Esophagus muscularis mucosa (tissue), 4 donors: ENCODE measurements at regions not wholly inside any gene's neighbourhood (a gene's known extent, or its start where the extent isn't known, plus 50 kb on each side); places are given as distances from the start of the nearest gene placed in this dataset.

Experiments used
- DNase-seq: peaks from one replicate; pipeline ENCODE4 v3.0.0-alpha.2; 2017; ENCODE audit errors: extremely low spot score
- H3K27ac ChIP-seq, 4 donors: fragments of 200-600 bp; sonication (generic); replicated peaks in 1 of 4; 1 replicate in 3 of 4; 2 replicates in 1 of 4; pipeline ENCODE4 v1.5.1; 2016 to 2019; ENCODE audit warnings: mild to moderate bottlenecking in 1 of 4
- H3K27me3 ChIP-seq, 4 donors: fragments of 200-600 bp; sonication (generic); one replicate each; pipeline versions ENCODE4 v1.5.1 to v1.6.0; 2016 to 2019
- H3K36me3 ChIP-seq, 4 donors: fragments of 200-600 bp; sonication (generic); one replicate each; pipeline ENCODE4 v1.5.1; 2016 to 2019
- H3K4me1 ChIP-seq, 4 donors: fragments of 200-600 bp; sonication (generic); one replicate each; pipeline ENCODE4 v1.5.1; 2016 to 2019
- H3K4me3 ChIP-seq, 4 donors: fragments of 200-600 bp; sonication (generic); 1 replicate in 2 of 4; 2 replicates in 2 of 4; pipeline ENCODE4 v1.5.1; 2016 to 2019; ENCODE audit warnings: mild to moderate bottlenecking in 4 of 4, moderate library complexity in 1 of 4
- H3K9me3 ChIP-seq, 4 donors: fragments of 200-600 bp; sonication (generic); 1 replicate in 3 of 4; 2 replicates in 1 of 4; pipeline ENCODE4 v1.5.1; 2016 to 2019
- CTCF ChIP-seq, 3 experiments: fragments of 200-600 bp in 2 of 3; fragments of 450-650 bp in 1 of 3; sonication (generic) in 2 of 3; IDR thresholded peaks; one replicate each; pipeline ENCODE4 v1.5.1; 2017 to 2019; ENCODE audit warnings: antibody characterized with exemption in 3 of 3, mild to moderate bottlenecking in 2 of 3, moderate library complexity in 1 of 3
- EP300 ChIP-seq: sonication (generic); formaldehyde crosslinking; IDR thresholded peaks from one replicate; pipeline ENCODE4 v1.6.1; 2017; ENCODE audit warnings: antibody characterized with exemption
- POLR2A ChIP-seq: fragments of 450-650 bp; IDR thresholded peaks from one replicate; pipeline ENCODE4 v1.6.1; 2017; ENCODE audit warnings: antibody characterized with exemption, moderate library complexity, mild to moderate bottlenecking, low read depth
- POLR2AphosphoS5 ChIP-seq, 2 donors: sonication (generic); formaldehyde crosslinking; IDR thresholded peaks; one replicate each; pipeline ENCODE4 v1.6.1; 2017; ENCODE audit warnings: antibody characterized with exemption in 2 of 2
- WGBS: methylation state at CpG from one replicate; pipeline ENCODE4 v1.1.5; 2018; 5-methylcytosine and 5-hydroxymethylcytosine counted together
- intact Hi-C: fragments of 100-400 bp; cut with DNase I; formaldehyde crosslinking; loops from one replicate; pipeline ENCODE4 v1.15.1; 2023
- small RNA-seq, 3 donors: library from RNA; depleted of rRNA; stranded (forward); fragments of <200 nt; gene quantifications; one replicate each; pipeline ENCODE3, GENCODE V24; 2016

DNA sequence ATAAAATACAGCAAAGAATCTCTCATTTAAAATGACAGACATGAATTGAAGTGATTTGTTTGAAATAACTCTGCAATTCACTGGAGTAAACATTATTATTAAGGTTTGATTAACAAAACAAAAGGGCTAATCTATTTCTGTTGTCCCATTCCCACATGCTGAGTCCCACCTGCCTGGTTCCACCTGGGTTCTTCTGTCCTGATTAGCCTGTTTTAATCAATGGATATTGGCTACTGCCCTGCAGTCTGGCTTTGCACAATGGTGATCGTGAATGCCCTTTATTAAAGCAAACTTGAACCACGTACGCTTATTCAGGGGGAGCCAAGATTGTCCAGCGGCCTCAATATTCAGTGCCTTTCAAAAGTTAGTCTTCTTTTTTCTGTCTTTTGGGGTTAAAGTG lies 72.8 kb upstream of the CDH19 start:
- Histone ChIP-seq H3K4me1 (no peaks in the 10 kb centered on the region), H3K36me3 (no peaks in the 10 kb centered on the region), H3K27me3 (no peaks in the 10 kb centered on the region), H3K9me3 (no peaks in the 10 kb centered on the region), H3K27ac (no peak overlapping the region), H3K4me3 (no peak overlapping the region)
- TF ChIP-seq POLR2AphosphoS5 (IDR thresholded peaks at IDR 0.05) (no peak), EP300 (no peak), POLR2A (no peak)
- intact Hi-C loops, result no loop called here
- WGBS, result 83% methylated on average over 4 of the region's 4 CpGs
- no peak for DNase-seq

GRCh38 chr18:66674286-66674685 lies 70.4 kb upstream of the CDH19 start:
- DNase-seq, result no peak
- no peak overlapping the region for H3K4me3 ChIP-seq
- no peak overlapping the region for H3K27ac ChIP-seq
- no peaks in the 10 kb centered on the region for H3K27me3 ChIP-seq
- no peaks in the 10 kb centered on the region for H3K9me3 ChIP-seq
- WGBS, result 40% methylated on average over 2 of the region's 2 CpGs
- intact Hi-C loops, result no loop called here
- TF ChIP-seq CTCF (IDR thresholded peaks at IDR 0.05) (no peak), POLR2A (no peak), POLR2AphosphoS5 (IDR thresholded peaks at IDR 0.05) (no peak), EP300 (no peak)
- no peaks in the 10 kb centered on the region for H3K4me1 ChIP-seq
- no peaks in the 10 kb centered on the region for H3K36me3 ChIP-seq

DNA sequence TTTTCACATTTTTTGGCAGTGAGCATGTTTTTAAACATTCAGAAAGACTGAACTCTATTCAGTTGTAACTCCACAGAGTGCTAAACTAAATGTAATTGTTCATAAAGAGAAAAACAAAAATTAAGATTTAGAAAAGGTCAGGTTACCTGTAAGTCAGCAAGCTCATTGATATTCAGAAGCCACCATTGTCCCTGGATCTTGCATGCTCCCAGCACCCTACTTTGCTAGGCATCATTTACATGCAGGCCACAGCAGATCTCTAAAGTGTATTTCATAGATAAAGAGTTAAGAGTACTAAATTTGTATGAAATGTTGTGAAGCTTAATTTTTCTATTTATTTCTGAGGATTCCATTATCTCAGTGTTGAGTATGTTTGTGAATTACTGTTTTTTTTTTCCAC lies 64.8 kb upstream of the CDH19 start:
- no peak overlapping the region for H3K4me3 ChIP-seq
- no peaks in the 10 kb centered on the region for H3K9me3 ChIP-seq
- no peak overlapping the region for H3K27ac ChIP-seq
- no peaks in the 10 kb centered on the region for H3K36me3 ChIP-seq
- TF ChIP-seq POLR2AphosphoS5 (IDR thresholded peaks at IDR 0.05) (no peak), POLR2A (no peak), EP300 (no peak), CTCF (IDR thresholded peaks at IDR 0.05) (no peak)
- intact Hi-C loops, result no loop called here
- no peaks in the 10 kb centered on the region for H3K4me1 ChIP-seq
- no peaks in the 10 kb centered on the region for H3K27me3 ChIP-seq
- DNase-seq, result no peak

GRCh38 chr18:66662632-66663031 lies 58.7 kb upstream of the CDH19 start:
- DNase-seq, result no peak

GRCh38 chr18:66655407-66655806 lies 51.5 kb upstream of the CDH19 start:
- TF ChIP-seq POLR2AphosphoS5 (IDR thresholded peaks at IDR 0.05) (no peak), CTCF (IDR thresholded peaks at IDR 0.05) (no peak), EP300 (no peak), POLR2A (no peak)
- intact Hi-C loops, result no loop called here
- no peaks in the 10 kb centered on the region for H3K36me3 ChIP-seq
- H3K4me3 ChIP-seq, result no peak overlapping the region
- H3K27ac ChIP-seq, result no peak overlapping the region
- no peaks in the 10 kb centered on the region for H3K27me3 ChIP-seq
- no peaks in the 10 kb centered on the region for H3K9me3 ChIP-seq
- no peaks in the 10 kb centered on the region for H3K4me1 ChIP-seq
- DNase-seq, result no peak

More at GRCh38 chr18:66662632-66663031, 58.7 kb upstream of the CDH19 start:
- intact Hi-C loops, result no loop called here
- Histone ChIP-seq H3K9me3 (no peaks in the 10 kb centered on the region), H3K36me3 (no peaks in the 10 kb centered on the region), H3K4me3 (no peak overlapping the region), H3K4me1 (no peaks in the 10 kb centered on the region), H3K27ac (no peak overlapping the region), H3K27me3 (no peaks in the 10 kb centered on the region)
- 84% methylated on average over 4 of the region's 4 CpGs for WGBS
- TF ChIP-seq CTCF (IDR thresholded peaks at IDR 0.05), result no peak
- TF ChIP-seq POLR2A, result no peak
- TF ChIP-seq POLR2AphosphoS5 (IDR thresholded peaks at IDR 0.05), result no peak
- TF ChIP-seq EP300, result no peak

Small RNA genes in the stretch of these regions (small RNA-seq; reads per million reads assigned to genes)
- gene AC091042.1, result 0 reads per million in 3 donors
- gene MIR5011, result 0 reads per million in 3 donors
- gene RNU6-1037P, result 0 reads per million in 3 donors
- gene RPL31P9, result 0 reads per million in 3 donors
